ENCODE measurements at regions not wholly inside any gene's neighbourhood (a gene's known extent, or its start where the extent isn't known, plus 50 kb on each side); places are given as distances from the start of the nearest gene placed in this dataset.

GRCh38 chr10:123402656-123403055 is 248.5 kb downstream of the BUB3 start:
- FAIRE-seq (no peak), DNase-seq (ENCODE audit: low read depth, low spot score) (no peak)
- Histone ChIP-seq H2AFZ (ENCODE audit: low read depth, low read length) (no peak overlapping the region), H3K4me1 (ENCODE audit: control insufficient read depth, extremely low read depth, insufficient read depth, low read length) (no peaks in the 10 kb centered on the region), H3K9me1 (replicated peaks; ENCODE audit: control insufficient read depth, extremely low read depth, insufficient read depth, low read length) (no peaks in the 10 kb centered on the region), H3K36me3 (ENCODE audit: control insufficient read depth in 2 of 2, extremely low read depth in 1 of 2, insufficient read depth in 2 of 2, low read length in 2 of 2) (no peaks in the 10 kb centered on the region), H3K27me3 (ENCODE audit: control insufficient read depth in 2 of 2, insufficient read depth in 2 of 2, low read length in 2 of 2) (no peaks in the 10 kb centered on the region), H3K9ac (replicated peaks; ENCODE audit: extremely low read depth, insufficient read depth, low read length) (no peak overlapping the region), H3K9me3 (replicated peaks; ENCODE audit: control insufficient read depth, insufficient read depth, low read length) (no peaks in the 10 kb centered on the region), H3K4me2 (ENCODE audit: insufficient read depth, low read length) (no peak overlapping the region), H4K20me1 (replicated peaks; ENCODE audit: control insufficient read depth, extremely low read depth, insufficient read depth, low read length) (no peaks in the 10 kb centered on the region), H3K27ac (ENCODE audit: insufficient read depth, low read depth, low read length) (no peak overlapping the region), H3K4me3 (replicated peaks in 1 of 3; ENCODE audit: insufficient read depth in 1 of 3, low read depth in 1 of 3, low read length in 3 of 3) (no peak overlapping the region), H3K79me2 (ENCODE audit: control insufficient read depth, insufficient read depth, low read length) (no peaks in the 10 kb centered on the region)
- CTCF ChIA-PET = no interaction called here
- POLR2A ChIA-PET = no interaction called here
- TF ChIP-seq, protein P1, sequence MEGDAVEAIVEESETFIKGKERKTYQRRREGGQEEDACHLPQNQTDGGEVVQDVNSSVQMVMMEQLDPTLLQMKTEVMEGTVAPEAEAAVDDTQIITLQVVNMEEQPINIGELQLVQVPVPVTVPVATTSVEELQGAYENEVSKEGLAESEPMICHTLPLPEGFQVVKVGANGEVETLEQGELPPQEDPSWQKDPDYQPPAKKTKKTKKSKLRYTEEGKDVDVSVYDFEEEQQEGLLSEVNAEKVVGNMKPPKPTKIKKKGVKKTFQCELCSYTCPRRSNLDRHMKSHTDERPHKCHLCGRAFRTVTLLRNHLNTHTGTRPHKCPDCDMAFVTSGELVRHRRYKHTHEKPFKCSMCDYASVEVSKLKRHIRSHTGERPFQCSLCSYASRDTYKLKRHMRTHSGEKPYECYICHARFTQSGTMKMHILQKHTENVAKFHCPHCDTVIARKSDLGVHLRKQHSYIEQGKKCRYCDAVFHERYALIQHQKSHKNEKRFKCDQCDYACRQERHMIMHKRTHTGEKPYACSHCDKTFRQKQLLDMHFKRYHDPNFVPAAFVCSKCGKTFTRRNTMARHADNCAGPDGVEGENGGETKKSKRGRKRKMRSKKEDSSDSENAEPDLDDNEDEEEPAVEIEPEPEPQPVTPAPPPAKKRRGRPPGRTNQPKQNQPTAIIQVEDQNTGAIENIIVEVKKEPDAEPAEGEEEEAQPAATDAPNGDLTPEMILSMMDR (IDR thresholded peaks at IDR 0.05; ENCODE audit: extremely low read depth in 1 of 2, insufficient read depth in 1 of 2, low read depth in 1 of 2, low read length in 2 of 2) = no peak
- TF ChIP-seq MYC (IDR thresholded peaks at IDR 0.05; ENCODE audit: low read depth, low read length) = no peak
- TF ChIP-seq, protein P2, sequence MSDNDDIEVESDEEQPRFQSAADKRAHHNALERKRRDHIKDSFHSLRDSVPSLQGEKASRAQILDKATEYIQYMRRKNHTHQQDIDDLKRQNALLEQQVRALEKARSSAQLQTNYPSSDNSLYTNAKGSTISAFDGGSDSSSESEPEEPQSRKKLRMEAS (IDR thresholded peaks at IDR 0.05; ENCODE audit: insufficient read depth, insufficient read length) = no peak
- TF ChIP-seq POLR2AphosphoS5 (IDR thresholded peaks at IDR 0.05; ENCODE audit: insufficient read depth, low read depth, low read length) = no peak
- no peak for TF ChIP-seq GATA2 (IDR thresholded peaks at IDR 0.05; ENCODE audit: insufficient read depth, insufficient read length, low read depth, low read length)
- intact Hi-C loops (cut with micrococcal nuclease) = no loop called here
- dilution Hi-C loops (cut with MboI; ENCODE audit: extremely low pct_ligation_motif_present, low sequenced_read_pairs) = no loop called here
- no TSS peak for BruUV-seq (replicated peaks)

GRCh38 chr10:123404357-123404756 is 250.2 kb downstream of the BUB3 start:
- BruUV-seq (replicated peaks) = no TSS peak
- ChIA-PET POLR2A (no interaction called here), CTCF (no interaction called here)
- FAIRE-seq = no peak
- Histone ChIP-seq H3K36me3 (ENCODE audit: control insufficient read depth in 2 of 2, extremely low read depth in 1 of 2, insufficient read depth in 2 of 2, low read length in 2 of 2) (no peaks in the 10 kb centered on the region), H3K9me1 (replicated peaks; ENCODE audit: control insufficient read depth, extremely low read depth, insufficient read depth, low read length) (no peaks in the 10 kb centered on the region), H2AFZ (ENCODE audit: low read depth, low read length) (no peak overlapping the region), H3K4me1 (ENCODE audit: control insufficient read depth, extremely low read depth, insufficient read depth, low read length) (no peaks in the 10 kb centered on the region), H3K27ac (ENCODE audit: insufficient read depth, low read depth, low read length) (no peak overlapping the region), H3K4me2 (ENCODE audit: insufficient read depth, low read length) (no peak overlapping the region), H3K27me3 (ENCODE audit: control insufficient read depth in 2 of 2, insufficient read depth in 2 of 2, low read length in 2 of 2) (no peaks in the 10 kb centered on the region), H3K9me3 (replicated peaks; ENCODE audit: control insufficient read depth, insufficient read depth, low read length) (no peaks in the 10 kb centered on the region), H3K9ac (replicated peaks; ENCODE audit: extremely low read depth, insufficient read depth, low read length) (no peak overlapping the region), H4K20me1 (replicated peaks; ENCODE audit: control insufficient read depth, extremely low read depth, insufficient read depth, low read length) (no peaks in the 10 kb centered on the region), H3K79me2 (ENCODE audit: control insufficient read depth, insufficient read depth, low read length) (no peaks in the 10 kb centered on the region), H3K4me3 (replicated peaks in 1 of 3; ENCODE audit: insufficient read depth in 1 of 3, low read depth in 1 of 3, low read length in 3 of 3) (no peak overlapping the region)
- intact Hi-C loops (cut with micrococcal nuclease) (no loop called here), dilution Hi-C loops (cut with MboI; ENCODE audit: extremely low pct_ligation_motif_present, low sequenced_read_pairs) (no loop called here)
- TF ChIP-seq FOS (IDR thresholded peaks at IDR 0.05; ENCODE audit: borderline replicate concordance, insufficient read depth, low read length) (no peak), EZH2 (IDR thresholded peaks at IDR 0.05; ENCODE audit: borderline replicate concordance, low read depth, low read length, severe bottlenecking) (no peak), JUN (IDR thresholded peaks at IDR 0.05; ENCODE audit: borderline replicate concordance, insufficient read depth, insufficient read length, low read depth) (no peak), POLR2A (IDR thresholded peaks at IDR 0.05; ENCODE audit: low read depth, low read length) (no peak), MYC (IDR thresholded peaks at IDR 0.05; ENCODE audit: low read depth, low read length) (no peak), POLR2AphosphoS5 (IDR thresholded peaks at IDR 0.05; ENCODE audit: insufficient read depth, low read depth, low read length) (no peak), GATA2 (IDR thresholded peaks at IDR 0.05; ENCODE audit: insufficient read depth, insufficient read length, low read depth, low read length) (no peak)
- TF ChIP-seq, protein P1 (IDR thresholded peaks at IDR 0.05; ENCODE audit: extremely low read depth in 1 of 2, insufficient read depth in 1 of 2, low read depth in 1 of 2, low read length in 2 of 2) = no peak
- TF ChIP-seq, protein P2 (IDR thresholded peaks at IDR 0.05; ENCODE audit: insufficient read depth, insufficient read length) = no peak
- DNase-seq (ENCODE audit: low read depth, low spot score) = no peak
